Glutamatergic neuron (in vitro differentiated cells): ENCODE measurements at regions not wholly inside any gene's neighbourhood (a gene's known extent, or its start where the extent isn't known, plus 50 kb on each side); places are given as distances from the start of the nearest gene placed in this dataset.
"Not testable (repeated sequence)": the region's sequence is repeated elsewhere in the genome, so short reads cannot be mapped to it uniquely, and the experiment has no call there.

Experiments
- DNase-seq: peaks from one replicate; pipeline ENCODE4 v3.0.0; 2022
- H3K27ac Mint-ChIP-seq: one replicate; pipeline ENCODE4 v1.8.0; 2020; ENCODE audit warnings: mild to moderate bottlenecking, mixed read lengths, inconsistent platforms; ENCODE audit not compliant: unreplicated experiment
- H3K27me3 Mint-ChIP-seq: one replicate; pipeline ENCODE4 v1.8.0; 2020; ENCODE audit warnings: mild to moderate bottlenecking, moderate library complexity, mixed read lengths, inconsistent platforms; ENCODE audit not compliant: unreplicated experiment
- H3K36me3 Mint-ChIP-seq: one replicate; pipeline ENCODE4 v1.8.0; 2020; ENCODE audit warnings: mild to moderate bottlenecking, mixed read lengths, inconsistent platforms; ENCODE audit not compliant: unreplicated experiment
- H3K4me1 Mint-ChIP-seq: one replicate; pipeline ENCODE4 v1.8.0; 2020; ENCODE audit warnings: mild to moderate bottlenecking, low read depth, mixed read lengths, inconsistent platforms; ENCODE audit not compliant: unreplicated experiment
- H3K4me3 Mint-ChIP-seq: one replicate; pipeline ENCODE4 v1.8.0; 2020; ENCODE audit warnings: mild to moderate bottlenecking, mixed read lengths, inconsistent platforms; ENCODE audit not compliant: unreplicated experiment
- H3K9me3 Mint-ChIP-seq: one replicate; pipeline ENCODE4 v1.8.0; 2020; ENCODE audit warnings: mild to moderate bottlenecking, moderate library complexity, mixed read lengths, inconsistent platforms; ENCODE audit not compliant: unreplicated experiment
- TF ChIP-seq, protein P1 (sequence below): fragments of 200-600 bp; sonication (generic); IDR thresholded peaks from one replicate; pipeline ENCODE4 v1.5.0; 2021; ENCODE audit not compliant: partially characterized antibody, unreplicated experiment

DNA sequence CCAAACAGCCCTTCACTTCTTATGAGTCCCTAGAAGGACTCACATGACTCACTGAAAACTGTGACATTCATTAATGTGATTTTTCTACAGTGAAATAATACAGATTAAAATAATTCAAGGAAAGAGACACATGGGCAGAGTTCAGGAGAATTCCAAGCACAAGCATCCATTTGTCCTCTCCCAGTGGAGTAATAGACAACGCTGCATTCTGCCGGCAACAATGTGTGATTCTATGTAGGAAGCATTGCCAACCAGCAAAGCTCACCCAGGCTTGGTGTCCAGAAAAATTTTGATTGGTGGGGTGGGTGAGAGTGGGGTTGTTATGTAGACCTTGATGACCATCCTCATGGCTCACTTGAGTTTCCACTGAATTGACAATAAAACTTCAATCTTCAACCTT lies 123.9 kb downstream of the VPREB1 start:
- Mint-ChIP-seq H3K27ac (no peak overlapping the region), H3K27me3 (peaks cover 7% of the 10 kb centered on the region), H3K36me3 (no peaks in the 10 kb centered on the region), H3K4me1 (peaks cover 24% of the 10 kb centered on the region), H3K4me3 (no peak overlapping the region), H3K9me3 (no peaks in the 10 kb centered on the region)
- no peak for DNase-seq
- TF ChIP-seq, protein P1, sequence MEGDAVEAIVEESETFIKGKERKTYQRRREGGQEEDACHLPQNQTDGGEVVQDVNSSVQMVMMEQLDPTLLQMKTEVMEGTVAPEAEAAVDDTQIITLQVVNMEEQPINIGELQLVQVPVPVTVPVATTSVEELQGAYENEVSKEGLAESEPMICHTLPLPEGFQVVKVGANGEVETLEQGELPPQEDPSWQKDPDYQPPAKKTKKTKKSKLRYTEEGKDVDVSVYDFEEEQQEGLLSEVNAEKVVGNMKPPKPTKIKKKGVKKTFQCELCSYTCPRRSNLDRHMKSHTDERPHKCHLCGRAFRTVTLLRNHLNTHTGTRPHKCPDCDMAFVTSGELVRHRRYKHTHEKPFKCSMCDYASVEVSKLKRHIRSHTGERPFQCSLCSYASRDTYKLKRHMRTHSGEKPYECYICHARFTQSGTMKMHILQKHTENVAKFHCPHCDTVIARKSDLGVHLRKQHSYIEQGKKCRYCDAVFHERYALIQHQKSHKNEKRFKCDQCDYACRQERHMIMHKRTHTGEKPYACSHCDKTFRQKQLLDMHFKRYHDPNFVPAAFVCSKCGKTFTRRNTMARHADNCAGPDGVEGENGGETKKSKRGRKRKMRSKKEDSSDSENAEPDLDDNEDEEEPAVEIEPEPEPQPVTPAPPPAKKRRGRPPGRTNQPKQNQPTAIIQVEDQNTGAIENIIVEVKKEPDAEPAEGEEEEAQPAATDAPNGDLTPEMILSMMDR: no peak

DNA sequence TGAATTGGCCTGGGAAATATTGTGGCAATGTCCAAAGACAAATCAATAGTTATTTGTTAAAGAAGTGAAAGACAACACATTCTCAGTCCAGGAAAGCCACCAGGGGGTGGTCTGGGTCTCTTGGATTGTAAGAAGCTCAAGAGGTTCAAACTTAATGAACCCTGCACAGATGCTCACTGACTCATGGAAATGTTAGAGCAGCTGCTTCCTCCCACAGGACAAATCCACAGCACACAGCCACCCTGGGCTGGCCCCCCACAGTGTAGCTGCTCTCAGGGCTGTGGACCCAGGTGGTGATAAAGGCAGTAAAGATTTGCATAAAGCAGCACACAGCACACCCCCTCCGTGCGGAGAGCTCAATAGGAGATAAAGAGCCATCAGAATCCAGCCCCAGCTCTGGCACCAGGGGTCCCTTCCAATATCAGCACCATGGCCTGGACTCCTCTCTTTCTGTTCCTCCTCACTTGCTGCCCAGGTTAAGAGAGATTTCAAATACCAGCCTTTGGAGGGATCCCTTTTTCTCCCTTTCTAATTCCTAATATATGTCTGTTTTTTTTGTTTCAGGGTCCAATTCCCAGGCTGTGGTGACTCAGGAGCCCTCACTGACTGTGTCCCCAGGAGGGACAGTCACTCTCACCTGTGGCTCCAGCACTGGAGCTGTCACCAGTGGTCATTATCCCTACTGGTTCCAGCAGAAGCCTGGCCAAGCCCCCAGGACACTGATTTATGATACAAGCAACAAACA lies 124.8 kb downstream of the VPREB1 start:
- H3K4me1 Mint-ChIP-seq: peaks cover 24% of the 10 kb centered on the region
- H3K4me3 Mint-ChIP-seq, H3K36me3 Mint-ChIP-seq, H3K27me3 Mint-ChIP-seq, H3K27ac Mint-ChIP-seq, H3K9me3 Mint-ChIP-seq: not testable (repeated sequence)
- DNase-seq: peak; percentile 23

DNA sequence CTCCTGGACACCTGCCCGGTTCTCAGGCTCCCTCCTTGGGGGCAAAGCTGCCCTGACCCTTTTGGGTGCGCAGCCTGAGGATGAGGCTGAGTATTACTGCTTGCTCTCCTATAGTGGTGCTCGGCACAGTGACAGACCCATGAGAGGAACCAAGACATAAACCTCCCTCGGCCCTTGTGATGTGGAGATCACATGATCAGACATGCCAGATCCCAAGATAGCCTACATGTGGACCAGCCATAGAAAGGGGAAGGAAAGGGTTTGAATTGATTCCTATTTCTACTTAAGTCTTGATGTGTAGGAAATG lies 125.3 kb downstream of the VPREB1 start:
- Mint-ChIP-seq H3K9me3 (no peaks in the 10 kb centered on the region), H3K27ac (no peak overlapping the region), H3K36me3 (no peaks in the 10 kb centered on the region), H3K4me3 (no peak overlapping the region), H3K27me3 (peaks cover 3% of the 10 kb centered on the region), H3K4me1 (peaks cover 24% of the 10 kb centered on the region)
- no peak for DNase-seq
- TF ChIP-seq, protein P1: no peak

DNA sequence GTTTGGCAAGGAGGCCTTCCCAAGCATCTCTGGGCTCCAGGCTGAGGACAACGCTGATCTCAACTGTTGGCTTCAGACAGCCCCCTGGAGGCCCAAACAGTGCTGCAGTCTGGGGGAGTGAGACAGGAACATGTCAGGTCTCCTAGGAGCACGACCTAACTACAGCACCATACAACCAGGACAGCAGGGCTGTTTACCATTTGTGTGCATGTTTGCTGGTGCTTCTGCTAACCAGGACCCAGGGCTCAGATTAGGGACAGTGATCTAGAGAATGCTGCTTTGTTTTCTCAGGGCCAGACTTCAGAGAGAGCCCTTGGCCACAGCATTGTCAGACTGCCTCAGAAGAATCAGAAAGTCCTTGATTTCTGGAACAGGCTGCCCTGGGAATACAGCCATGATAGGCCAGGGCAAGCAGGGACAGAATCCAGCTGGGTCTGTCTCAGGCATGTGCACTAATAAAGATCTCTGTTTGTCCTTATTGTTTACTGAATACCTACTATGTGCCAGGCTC lies 126.5 kb downstream of the VPREB1 start:
- Mint-ChIP-seq H3K27me3 (peaks cover 3% of the 10 kb centered on the region), H3K4me3 (no peak overlapping the region), H3K27ac (no peak overlapping the region), H3K36me3 (no peaks in the 10 kb centered on the region), H3K4me1 (peaks cover 24% of the 10 kb centered on the region), H3K9me3 (no peaks in the 10 kb centered on the region)
- TF ChIP-seq, protein P1: no peak
- DNase-seq: no peak

DNA sequence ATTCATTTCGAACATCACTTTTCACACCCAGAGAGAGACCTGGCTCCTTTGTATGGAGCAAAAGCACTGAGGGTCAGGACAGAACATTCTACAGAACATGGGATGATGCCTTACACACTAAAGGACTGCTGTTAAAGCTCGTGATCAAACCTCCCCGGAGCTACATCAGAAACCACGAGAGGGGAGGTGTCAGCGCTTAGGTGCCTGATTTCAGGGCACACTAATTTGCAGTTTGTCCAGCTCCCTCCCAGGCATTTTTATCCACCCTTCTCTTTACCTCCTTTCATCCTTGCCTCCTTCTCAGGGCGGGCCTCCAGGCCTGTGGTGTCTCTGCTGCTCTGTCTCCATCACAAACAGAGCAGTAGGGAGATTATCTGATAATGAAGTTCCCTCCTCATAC lies 127.5 kb downstream of the VPREB1 start:
- no peaks in the 10 kb centered on the region for H3K9me3 Mint-ChIP-seq

More for the DNA sequence above, 127.5 kb downstream of the VPREB1 start:
- Mint-ChIP-seq H3K4me1 (peaks cover 24% of the 10 kb centered on the region), H3K27me3 (peaks cover 8% of the 10 kb centered on the region), H3K4me3 (no peak overlapping the region), H3K27ac (no peak overlapping the region), H3K36me3 (no peaks in the 10 kb centered on the region)
- TF ChIP-seq, protein P1: no peak
- no peak for DNase-seq
